ENCODE measurements at regions not wholly inside any gene's neighbourhood (a gene's known extent, or its start where the extent isn't known, plus 50 kb on each side); places are given as distances from the start of the nearest gene placed in this dataset.

DNA sequence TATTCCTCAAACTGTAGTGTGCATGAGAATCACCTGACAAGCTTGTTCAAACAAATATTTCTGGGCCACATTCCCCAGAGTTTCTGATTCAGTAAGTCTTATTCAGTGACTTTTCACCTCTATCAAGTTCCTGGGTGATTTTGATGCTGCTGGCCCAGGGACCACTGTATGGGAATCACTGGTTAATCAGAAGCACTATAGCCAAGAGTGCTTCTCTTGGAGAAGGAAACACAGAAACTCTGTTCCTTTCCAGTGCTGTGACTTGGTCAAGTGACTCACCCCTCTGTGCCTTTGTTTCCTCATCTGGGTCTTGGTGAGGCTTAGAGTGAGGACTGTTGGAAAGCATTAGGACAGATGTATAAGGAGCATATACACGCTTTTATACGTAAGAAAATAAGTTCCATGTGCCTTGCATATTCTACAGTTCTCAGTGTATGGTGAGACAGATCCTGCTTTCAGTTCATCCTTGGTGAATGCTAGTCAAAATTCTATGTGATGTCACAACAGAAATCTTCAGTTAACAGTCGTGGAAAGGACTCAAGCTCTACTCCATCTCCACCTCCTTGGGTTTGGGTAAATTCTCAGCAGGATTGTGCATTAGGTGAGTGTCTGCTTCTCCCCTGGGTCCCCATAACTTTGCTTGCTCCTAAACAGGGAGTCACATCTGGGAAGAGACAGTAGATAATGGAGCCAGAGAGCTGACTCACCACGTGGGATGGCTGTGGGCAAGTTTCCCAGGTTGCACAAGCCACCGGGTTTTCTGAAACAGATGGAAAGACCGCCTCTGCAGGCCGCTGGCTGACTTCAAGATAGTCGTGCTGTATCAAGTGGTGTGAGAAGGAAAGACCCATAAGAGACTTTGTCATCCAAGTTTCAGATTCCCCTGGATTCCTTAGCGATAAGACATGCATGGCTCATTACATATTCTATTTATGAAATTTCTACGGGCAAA is 117.0 kb downstream of the NXNL2 start:
- no peaks in the 10 kb centered on the region for H3K36me3 ChIP-seq (replicated peaks in 1 of 2; ENCODE audit: control insufficient read depth in 2 of 2, insufficient read depth in 2 of 2, low read length in 2 of 2)
- no peaks in the 10 kb centered on the region for H3K9me3 ChIP-seq (replicated peaks in 1 of 2; ENCODE audit: control insufficient read depth in 2 of 2, insufficient read depth in 1 of 2, low read depth in 1 of 2, low read length in 2 of 2)
- no peak overlapping the region for H2AK5ac ChIP-seq (ENCODE audit: low read depth, low read length)
- no peak overlapping the region for H4K8ac ChIP-seq (ENCODE audit: low read depth, low read length)
- no peaks in the 10 kb centered on the region for H3K79me1 ChIP-seq (ENCODE audit: low read depth, low read length)
- DNase-seq (ENCODE audit: low spot score): no peak
- no peaks in the 10 kb centered on the region for H3K27me3 ChIP-seq (ENCODE audit: control insufficient read depth in 3 of 3, insufficient read depth in 3 of 3, low read depth in 1 of 3, low read length in 3 of 3)
- no peak overlapping the region for H3K18ac ChIP-seq (ENCODE audit: low read length)
- no peak overlapping the region for H2BK12ac ChIP-seq (ENCODE audit: low read length)
- no peak overlapping the region for H3K9ac ChIP-seq (ENCODE audit: low read depth, low read length, poor library complexity)
- H2BK15ac ChIP-seq (ENCODE audit: low read length): no peak overlapping the region
- no peak overlapping the region for H3K23ac ChIP-seq (ENCODE audit: low read depth, low read length, poor library complexity)
- H2BK120ac ChIP-seq (ENCODE audit: low read depth, low read length): no peak overlapping the region
- no peak overlapping the region for H3K4me2 ChIP-seq (ENCODE audit: insufficient read depth, low read length, poor library complexity, severe bottlenecking)
- no peak overlapping the region for H3K4ac ChIP-seq (ENCODE audit: low read length)
- no peak overlapping the region for H3K4me3 ChIP-seq (ENCODE audit: low read length in 2 of 2)
- WGBS, 2 donors (ENCODE audit: extremely low coverage in 2 of 2, insufficient read length in 2 of 2, insufficient replicate concordance in 1 of 2): no CpG with 5 or more reads among the region's 10 CpGs
- H4K91ac ChIP-seq (ENCODE audit: low read depth, low read length, poor library complexity): no peak overlapping the region
- H3K14ac ChIP-seq (ENCODE audit: low read length): no peak overlapping the region
- H3K27ac ChIP-seq (replicated peaks; ENCODE audit: low read length): no peak overlapping the region
- H3K4me1 ChIP-seq (ENCODE audit: control insufficient read depth in 2 of 2, insufficient read depth in 1 of 2, low read depth in 1 of 2, low read length in 2 of 2): no peaks in the 10 kb centered on the region
- no peak overlapping the region for H2AFZ ChIP-seq (ENCODE audit: low read length)
- H2BK5ac ChIP-seq (ENCODE audit: low read length): no peak overlapping the region

GRCh38 chr9:88652876-88653275 is 117.9 kb downstream of the NXNL2 start:
- Histone ChIP-seq H4K91ac (ENCODE audit: low read depth, low read length, poor library complexity) (no peak overlapping the region), H3K36me3 (replicated peaks in 1 of 2; ENCODE audit: control insufficient read depth in 2 of 2, insufficient read depth in 2 of 2, low read length in 2 of 2) (no peaks in the 10 kb centered on the region), H3K79me1 (ENCODE audit: low read depth, low read length) (no peaks in the 10 kb centered on the region), H3K4me3 (ENCODE audit: low read length in 2 of 2) (no peak overlapping the region), H3K18ac (ENCODE audit: low read length) (no peak overlapping the region), H2AFZ (ENCODE audit: low read length) (no peak overlapping the region), H3K4me2 (ENCODE audit: insufficient read depth, low read length, poor library complexity, severe bottlenecking) (no peak overlapping the region), H3K14ac (ENCODE audit: low read length) (no peak overlapping the region), H3K23ac (ENCODE audit: low read depth, low read length, poor library complexity) (no peak overlapping the region), H3K9ac (ENCODE audit: low read depth, low read length, poor library complexity) (no peak overlapping the region), H4K8ac (ENCODE audit: low read depth, low read length) (no peak overlapping the region), H2BK15ac (ENCODE audit: low read length) (no peak overlapping the region), H2AK5ac (ENCODE audit: low read depth, low read length) (no peak overlapping the region), H3K4me1 (ENCODE audit: control insufficient read depth in 2 of 2, insufficient read depth in 1 of 2, low read depth in 1 of 2, low read length in 2 of 2) (no peaks in the 10 kb centered on the region), H3K27ac (replicated peaks; ENCODE audit: low read length) (no peak overlapping the region), H2BK5ac (ENCODE audit: low read length) (no peak overlapping the region), H2BK12ac (ENCODE audit: low read length) (no peak overlapping the region), H3K9me3 (replicated peaks in 1 of 2; ENCODE audit: control insufficient read depth in 2 of 2, insufficient read depth in 1 of 2, low read depth in 1 of 2, low read length in 2 of 2) (no peaks in the 10 kb centered on the region), H2BK120ac (ENCODE audit: low read depth, low read length) (no peak overlapping the region), H3K27me3 (ENCODE audit: control insufficient read depth in 3 of 3, insufficient read depth in 3 of 3, low read depth in 1 of 3, low read length in 3 of 3) (no peaks in the 10 kb centered on the region), H3K4ac (ENCODE audit: low read length) (no peak overlapping the region)
- no CpG with 5 or more reads among the region's 1 CpG for WGBS, 2 donors (ENCODE audit: extremely low coverage in 2 of 2, insufficient read length in 2 of 2, insufficient replicate concordance in 1 of 2)
- no peak for DNase-seq (ENCODE audit: low spot score)

GRCh38 chr9:88653406-88653805 is 118.4 kb downstream of the NXNL2 start:
- H3K27ac ChIP-seq (replicated peaks; ENCODE audit: low read length): no peak overlapping the region

GRCh38 chr9:88653911-88654310 is 118.9 kb downstream of the NXNL2 start:
- Histone ChIP-seq H3K14ac (ENCODE audit: low read length) (no peak overlapping the region), H3K27ac (replicated peaks; ENCODE audit: low read length) (no peak overlapping the region), H2BK15ac (ENCODE audit: low read length) (no peak overlapping the region), H2BK12ac (ENCODE audit: low read length) (no peak overlapping the region), H3K79me1 (ENCODE audit: low read depth, low read length) (no peaks in the 10 kb centered on the region), H3K9me3 (replicated peaks in 1 of 2; ENCODE audit: control insufficient read depth in 2 of 2, insufficient read depth in 1 of 2, low read depth in 1 of 2, low read length in 2 of 2) (no peaks in the 10 kb centered on the region), H2BK5ac (ENCODE audit: low read length) (no peak overlapping the region), H3K36me3 (replicated peaks in 1 of 2; ENCODE audit: control insufficient read depth in 2 of 2, insufficient read depth in 2 of 2, low read length in 2 of 2) (no peaks in the 10 kb centered on the region), H2AK5ac (ENCODE audit: low read depth, low read length) (no peak overlapping the region), H3K9ac (ENCODE audit: low read depth, low read length, poor library complexity) (no peak overlapping the region), H3K18ac (ENCODE audit: low read length) (no peak overlapping the region), H3K23ac (ENCODE audit: low read depth, low read length, poor library complexity) (no peak overlapping the region), H3K4ac (ENCODE audit: low read length) (no peak overlapping the region), H3K4me1 (ENCODE audit: control insufficient read depth in 2 of 2, insufficient read depth in 1 of 2, low read depth in 1 of 2, low read length in 2 of 2) (peaks cover 2% of the 10 kb centered on the region in 2 donors), H3K4me2 (ENCODE audit: insufficient read depth, low read length, poor library complexity, severe bottlenecking) (no peak overlapping the region), H4K8ac (ENCODE audit: low read depth, low read length) (no peak overlapping the region), H3K27me3 (ENCODE audit: control insufficient read depth in 3 of 3, insufficient read depth in 3 of 3, low read depth in 1 of 3, low read length in 3 of 3) (no peaks in the 10 kb centered on the region), H4K91ac (ENCODE audit: low read depth, low read length, poor library complexity) (no peak overlapping the region), H2AFZ (ENCODE audit: low read length) (no peak overlapping the region), H3K4me3 (ENCODE audit: low read length in 2 of 2) (no peak overlapping the region), H2BK120ac (ENCODE audit: low read depth, low read length) (no peak overlapping the region)
- no peak for DNase-seq (ENCODE audit: low spot score)
- no CpG with 5 or more reads among the region's 3 CpGs for WGBS, 2 donors (ENCODE audit: extremely low coverage in 2 of 2, insufficient read length in 2 of 2, insufficient replicate concordance in 1 of 2)

More at GRCh38 chr9:88653406-88653805, 118.4 kb downstream of the NXNL2 start:
- Histone ChIP-seq H3K9ac (ENCODE audit: low read depth, low read length, poor library complexity) (no peak overlapping the region), H4K8ac (ENCODE audit: low read depth, low read length) (no peak overlapping the region), H2BK15ac (ENCODE audit: low read length) (no peak overlapping the region), H3K4me1 (ENCODE audit: control insufficient read depth in 2 of 2, insufficient read depth in 1 of 2, low read depth in 1 of 2, low read length in 2 of 2) (peaks cover 0 to 2% of the 10 kb centered on the region in 2 donors), H3K4ac (ENCODE audit: low read length) (no peak overlapping the region), H3K18ac (ENCODE audit: low read length) (no peak overlapping the region), H2AFZ (ENCODE audit: low read length) (no peak overlapping the region), H3K36me3 (replicated peaks in 1 of 2; ENCODE audit: control insufficient read depth in 2 of 2, insufficient read depth in 2 of 2, low read length in 2 of 2) (no peaks in the 10 kb centered on the region), H2BK12ac (ENCODE audit: low read length) (no peak overlapping the region), H2BK120ac (ENCODE audit: low read depth, low read length) (no peak overlapping the region), H3K23ac (ENCODE audit: low read depth, low read length, poor library complexity) (no peak overlapping the region), H3K9me3 (replicated peaks in 1 of 2; ENCODE audit: control insufficient read depth in 2 of 2, insufficient read depth in 1 of 2, low read depth in 1 of 2, low read length in 2 of 2) (no peaks in the 10 kb centered on the region), H2AK5ac (ENCODE audit: low read depth, low read length) (no peak overlapping the region), H3K27me3 (ENCODE audit: control insufficient read depth in 3 of 3, insufficient read depth in 3 of 3, low read depth in 1 of 3, low read length in 3 of 3) (no peaks in the 10 kb centered on the region), H3K79me1 (ENCODE audit: low read depth, low read length) (no peaks in the 10 kb centered on the region), H3K4me3 (ENCODE audit: low read length in 2 of 2) (no peak overlapping the region), H3K4me2 (ENCODE audit: insufficient read depth, low read length, poor library complexity, severe bottlenecking) (no peak overlapping the region), H2BK5ac (ENCODE audit: low read length) (no peak overlapping the region), H3K14ac (ENCODE audit: low read length) (no peak overlapping the region), H4K91ac (ENCODE audit: low read depth, low read length, poor library complexity) (no peak overlapping the region)
- no peak for DNase-seq (ENCODE audit: low spot score)
- WGBS, 2 donors (ENCODE audit: extremely low coverage in 2 of 2, insufficient read length in 2 of 2, insufficient replicate concordance in 1 of 2): no CpG with 5 or more reads among the region's 2 CpGs
